Esophagus squamous epithelium (tissue), 5 donors: ENCODE measurements at regions not wholly inside any gene's neighbourhood (a gene's known extent, or its start where the extent isn't known, plus 50 kb on each side); places are given as distances from the start of the nearest gene placed in this dataset.

Experiments used
- DNase-seq: peaks from one replicate; lab custom pipeline; 2025; lab: John Stamatoyannopoulos, UW
- H3K27ac ChIP-seq, 4 donors: fragments of 200-600 bp; sonication (generic); one replicate each; pipeline ENCODE4 v1.5.1; 2016 to 2019; ENCODE audit warnings: mild to moderate bottlenecking in 1 of 4
- H3K27me3 ChIP-seq, 4 donors: fragments of 200-600 bp; sonication (generic); 1 replicate in 3 of 4; 2 replicates in 1 of 4; pipeline versions ENCODE4 v1.5.1 to v1.6.0; 2017 to 2021; ENCODE audit warnings: antibody characterized with exemption in 1 of 4
- H3K36me3 ChIP-seq, 3 donors: fragments of 200-600 bp; sonication (generic); one replicate each; pipeline ENCODE4 v1.5.1; 2016 to 2019
- H3K4me1 ChIP-seq, 3 donors: fragments of 200-600 bp; sonication (generic); one replicate each; pipeline ENCODE4 v1.5.1; 2017 to 2019
- H3K4me3 ChIP-seq, 4 donors: fragments of 200-600 bp; sonication (generic); 1 replicate in 3 of 4; 2 replicates in 1 of 4; pipeline ENCODE4 v1.5.1; 2016 to 2019; ENCODE audit warnings: mild to moderate bottlenecking in 2 of 4, moderate library complexity in 1 of 4
- H3K9me3 ChIP-seq, 3 donors: fragments of 200-600 bp; sonication (generic); one replicate each; pipeline ENCODE4 v1.5.1; 2016 to 2019
- CTCF ChIP-seq, 6 experiments: fragments of 450-650 bp in 4 of 6; fragments of 200-600 bp in 2 of 6; sonication (generic) in 2 of 6; IDR thresholded peaks; one replicate each; pipeline ENCODE4 v1.5.1; 2016 to 2019; ENCODE audit warnings: antibody characterized with exemption in 6 of 6, mild to moderate bottlenecking in 4 of 6, moderate library complexity in 4 of 6
- POLR2A ChIP-seq, 4 donors: fragments of 450-650 bp; IDR thresholded peaks; one replicate each; pipeline ENCODE4 v1.6.1; 2017; ENCODE audit warnings: antibody characterized with exemption in 4 of 4, mild to moderate bottlenecking in 4 of 4, moderate library complexity in 3 of 4
- WGBS, 2 donors: methylation state at CpG; one replicate each; pipeline ENCODE4 v1.1.5; 2018; 5-methylcytosine and 5-hydroxymethylcytosine counted together
- intact Hi-C: fragments of 100-400 bp; cut with DNase I; formaldehyde crosslinking; loops from one replicate; pipeline ENCODE4 v1.15.0; 2022
- donor health status: DM: yes; HTN: yes; CAD: no.

GRCh38 chr13:100854006-100854405, 179.4 kb upstream of the TMTC4 start:
- intact Hi-C loops, result no loop called here
- no peak for DNase-seq
- H3K36me3 ChIP-seq, result no peaks in the 10 kb centered on the region
- no peak overlapping the region for H3K4me3 ChIP-seq
- no peaks in the 10 kb centered on the region for H3K4me1 ChIP-seq
- TF ChIP-seq POLR2A (IDR thresholded peaks at IDR 0.05) (no peak), CTCF (IDR thresholded peaks at IDR 0.05) (no peak)
- H3K27me3 ChIP-seq, result no peaks in the 10 kb centered on the region
- whole genome bisulfite sequencing, 2 donors, result 41 to 49% methylated on average over 6 of the region's 6 CpGs
- no peak overlapping the region for H3K27ac ChIP-seq
- H3K9me3 ChIP-seq, result no peaks in the 10 kb centered on the region

GRCh38 chr13:100853434-100853833, 178.8 kb upstream of the TMTC4 start:
- no peaks in the 10 kb centered on the region for H3K36me3 ChIP-seq
- no peak for DNase-seq
- intact Hi-C loops, result no loop called here
- TF ChIP-seq POLR2A (IDR thresholded peaks at IDR 0.05) (no peak), CTCF (IDR thresholded peaks at IDR 0.05) (no peak)
- H3K9me3 ChIP-seq, result no peaks in the 10 kb centered on the region
- no peaks in the 10 kb centered on the region for H3K4me1 ChIP-seq
- WGBS, 2 donors, result 56 to 68% methylated on average over 5 of the region's 5 CpGs
- no peak overlapping the region for H3K27ac ChIP-seq
- no peak overlapping the region for H3K4me3 ChIP-seq
- H3K27me3 ChIP-seq, result no peaks in the 10 kb centered on the region

- intact Hi-C loops, result no loop called here
- TF ChIP-seq POLR2A (IDR thresholded peaks at IDR 0.05) (no peak), CTCF (IDR thresholded peaks at IDR 0.05) (no peak)
- Histone ChIP-seq H3K36me3 (no peaks in the 10 kb centered on the region), H3K4me1 (no peaks in the 10 kb centered on the region), H3K27ac (no peak overlapping the region), H3K9me3 (no peaks in the 10 kb centered on the region), H3K27me3 (no peaks in the 10 kb centered on the region), H3K4me3 (no peak overlapping the region)
- DNase-seq, result no peak
- 64% methylated on average over 1 of the region's 1 CpG for WGBS, 2 donors
Measured at GRCh38 chr13:100852146-100852545, 177.6 kb upstream of the TMTC4 start.

GRCh38 chr13:100848304-100848703, 173.7 kb upstream of the TMTC4 start:
- no peaks in the 10 kb centered on the region for H3K4me1 ChIP-seq
- no peak overlapping the region for H3K27ac ChIP-seq
- H3K36me3 ChIP-seq, result no peaks in the 10 kb centered on the region
- intact Hi-C loops, result no loop called here
- DNase-seq, result no peak
- no peak for TF ChIP-seq CTCF (IDR thresholded peaks at IDR 0.05)
- TF ChIP-seq POLR2A (IDR thresholded peaks at IDR 0.05), result no peak
- no peak overlapping the region for H3K4me3 ChIP-seq
- WGBS, 2 donors, result 91 to 92% methylated on average over 6 of the region's 6 CpGs
- no peaks in the 10 kb centered on the region for H3K9me3 ChIP-seq
- no peaks in the 10 kb centered on the region for H3K27me3 ChIP-seq

GRCh38 chr13:100845128-100845757, 170.6 kb upstream of the TMTC4 start:
- Histone ChIP-seq H3K4me1 (no peaks in the 10 kb centered on the region), H3K36me3 (no peaks in the 10 kb centered on the region), H3K27me3 (no peaks in the 10 kb centered on the region), H3K9me3 (no peaks in the 10 kb centered on the region), H3K27ac (no peak overlapping the region), H3K4me3 (no peak overlapping the region)
- DNase-seq, result no peak
- 54 to 56% methylated on average over 3 of the region's 3 CpGs for WGBS, 2 donors
- TF ChIP-seq CTCF (IDR thresholded peaks at IDR 0.05), result no peak
- no peak for TF ChIP-seq POLR2A (IDR thresholded peaks at IDR 0.05)
- intact Hi-C loops, result no loop called here
